ENCODE measurements at regions not wholly inside any gene's neighbourhood (a gene's known extent, or its start where the extent isn't known, plus 50 kb on each side); places are given as distances from the start of the nearest gene placed in this dataset.
A peak's percentile ranks its signal among the peaks of the same experiment; 100 is the strongest.
"Not testable (repeated sequence)": the region's sequence is repeated elsewhere in the genome, so short reads cannot be mapped to it uniquely, and the experiment has no call there.

- no peak for TF ChIP-seq CTCF (IDR thresholded peaks at IDR 0.05; ENCODE audit: insufficient read depth, low read depth, low read length, missing control alignments)
- no peak overlapping the region for H3K4me3 ChIP-seq (ENCODE audit: low read length)
- no peak for DNase-seq (ENCODE audit: low read depth)
Observed at GRCh38 chr16:46426336-46426735, 194.8 kb downstream of the SHCBP1 start.

- H3K4me3 ChIP-seq (ENCODE audit: low read length) = no peak overlapping the region
- TF ChIP-seq CTCF (IDR thresholded peaks at IDR 0.05; ENCODE audit: insufficient read depth, low read depth, low read length, missing control alignments) = no peak
- DNase-seq (ENCODE audit: low read depth) = no peak
Observed at GRCh38 chr16:46404028-46404427, 217.2 kb downstream of the SHCBP1 start.

- not testable (repeated sequence) for H3K4me3 ChIP-seq (ENCODE audit: low read length); DNase-seq (ENCODE audit: low read depth)
Observed at GRCh38 chr16:46398559-46398958, 222.6 kb downstream of the SHCBP1 start.

GRCh38 chr16:46396883-46397270 lies 224.3 kb downstream of the SHCBP1 start:
- not testable (repeated sequence) for H3K4me3 ChIP-seq (ENCODE audit: low read length); DNase-seq (ENCODE audit: low read depth)

GRCh38 chr16:46396131-46396882 lies 224.9 kb downstream of the SHCBP1 start:
- peak; percentile 17 for DNase-seq (ENCODE audit: low read depth)
- not testable (repeated sequence) for H3K4me3 ChIP-seq (ENCODE audit: low read length)

GRCh38 chr16:46395391-46395921 lies 225.7 kb downstream of the SHCBP1 start:
- not testable (repeated sequence) for H3K4me3 ChIP-seq (ENCODE audit: low read length)
- DNase-seq (ENCODE audit: low read depth) = peak; percentile 33

GRCh38 chr16:46394963-46395362 lies 226.2 kb downstream of the SHCBP1 start:
- not testable (repeated sequence) for H3K4me3 ChIP-seq (ENCODE audit: low read length); DNase-seq (ENCODE audit: low read depth)

GRCh38 chr16:46394149-46394548 lies 227.0 kb downstream of the SHCBP1 start:
- DNase-seq (ENCODE audit: low read depth); H3K4me3 ChIP-seq (ENCODE audit: low read length): not testable (repeated sequence)

GRCh38 chr16:46392930-46393722 lies 228.1 kb downstream of the SHCBP1 start:
- DNase-seq (ENCODE audit: low read depth) = peak; percentile 49
- H3K4me3 ChIP-seq (ENCODE audit: low read length) = not testable (repeated sequence)

GRCh38 chr16:46390660-46391462 lies 230.3 kb downstream of the SHCBP1 start:
- not testable (repeated sequence) for DNase-seq (ENCODE audit: low read depth); H3K4me3 ChIP-seq (ENCODE audit: low read length)

- peak; percentile 92 for DNase-seq (ENCODE audit: low read depth)
- not testable (repeated sequence) for H3K4me3 ChIP-seq (ENCODE audit: low read length)
Observed at GRCh38 chr16:46389561-46390041, 231.6 kb downstream of the SHCBP1 start.

- not testable (repeated sequence) for H3K4me3 ChIP-seq (ENCODE audit: low read length); DNase-seq (ENCODE audit: low read depth)
Observed at GRCh38 chr16:46388939-46389491, 232.2 kb downstream of the SHCBP1 start.

- not testable (repeated sequence) for H3K4me3 ChIP-seq (ENCODE audit: low read length); DNase-seq (ENCODE audit: low read depth)
Observed at GRCh38 chr16:46388354-46388753, 232.8 kb downstream of the SHCBP1 start.

GRCh38 chr16:46387720-46388119 lies 233.5 kb downstream of the SHCBP1 start:
- H3K4me3 ChIP-seq (ENCODE audit: low read length); DNase-seq (ENCODE audit: low read depth): not testable (repeated sequence)

- H3K4me3 ChIP-seq (ENCODE audit: low read length) = not testable (repeated sequence)
- peak; percentile 4 for DNase-seq (ENCODE audit: low read depth)
Observed at GRCh38 chr16:46386805-46387620, 234.2 kb downstream of the SHCBP1 start.
